ENCODE measurements at regions not wholly inside any gene's neighbourhood (a gene's known extent, or its start where the extent isn't known, plus 50 kb on each side); places are given as distances from the start of the nearest gene placed in this dataset.

DNA sequence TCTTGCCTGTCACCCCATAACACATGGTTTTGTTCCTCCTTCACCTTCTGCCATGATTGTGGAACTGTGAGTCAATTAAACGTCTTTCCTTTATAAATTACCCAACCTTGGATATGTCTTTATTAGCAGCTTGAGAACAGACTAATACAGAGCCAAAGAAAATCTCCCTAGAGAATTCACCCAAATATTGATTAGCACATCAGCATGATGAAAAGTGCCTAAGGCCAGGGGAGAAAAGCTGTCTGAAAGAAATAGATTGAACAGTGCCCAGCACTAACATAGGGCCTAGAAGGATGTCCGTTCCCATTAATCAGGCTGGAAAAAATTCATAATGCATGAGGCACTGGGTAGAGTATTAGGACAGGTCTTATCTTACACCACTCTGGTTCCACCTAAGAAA, 111.9 kb upstream of the CALN1 start:
- DNase-seq (ENCODE audit: low read depth in 2 of 2): no peak

DNA sequence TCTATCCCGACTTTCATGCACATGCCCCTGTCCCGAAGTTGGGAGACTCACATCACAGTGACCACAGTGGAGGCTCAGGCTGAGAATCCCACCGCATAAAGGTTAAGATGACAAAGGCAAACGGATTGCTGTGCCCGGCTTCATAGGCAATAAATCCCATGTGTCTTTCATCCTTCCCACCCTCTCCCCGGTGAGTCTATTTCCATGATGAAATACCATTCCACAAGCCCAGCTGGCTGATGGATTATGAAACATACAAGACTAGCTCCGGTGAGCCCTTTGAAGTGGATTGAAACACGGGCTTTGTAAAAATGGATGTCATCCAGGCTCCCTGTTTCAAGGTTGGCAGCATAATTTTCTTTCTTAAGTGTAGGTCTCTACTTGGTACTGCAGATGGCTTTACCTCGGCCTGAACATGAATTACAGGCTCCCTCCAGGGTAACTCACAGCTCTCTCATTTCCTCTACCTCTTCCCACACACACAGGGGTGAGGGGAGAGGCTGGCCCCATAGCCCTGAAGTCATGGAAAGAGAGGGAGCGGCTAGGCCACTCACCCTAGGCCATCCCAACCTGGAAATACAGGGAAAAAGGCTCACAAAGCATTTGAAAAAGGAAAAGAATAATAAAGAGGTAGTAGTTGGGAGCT, 92.0 kb upstream of the CALN1 start:
- DNase-seq (ENCODE audit: low read depth in 2 of 2): no peak

DNA sequence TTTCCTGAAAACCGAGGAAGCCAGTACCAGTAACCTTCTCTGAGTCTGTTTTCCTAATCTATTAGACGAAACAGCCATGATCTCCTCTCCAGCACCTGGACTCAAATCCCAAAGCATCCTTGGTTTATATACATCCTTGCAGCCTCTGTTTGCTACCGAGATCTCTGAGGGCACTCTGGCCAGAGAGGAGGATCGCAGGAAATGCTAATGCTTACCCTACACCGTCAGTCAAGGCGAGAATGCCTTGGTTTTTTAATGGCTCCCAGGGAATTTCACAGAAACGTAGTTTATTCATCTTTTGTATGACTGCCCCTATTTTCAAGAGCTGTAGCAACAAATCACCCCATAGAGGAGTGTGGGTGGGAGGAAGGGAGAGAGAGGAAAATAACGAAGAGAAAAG, 91.5 kb upstream of the CALN1 start:
- DNase-seq (ENCODE audit: low read depth in 2 of 2): no peak

DNA sequence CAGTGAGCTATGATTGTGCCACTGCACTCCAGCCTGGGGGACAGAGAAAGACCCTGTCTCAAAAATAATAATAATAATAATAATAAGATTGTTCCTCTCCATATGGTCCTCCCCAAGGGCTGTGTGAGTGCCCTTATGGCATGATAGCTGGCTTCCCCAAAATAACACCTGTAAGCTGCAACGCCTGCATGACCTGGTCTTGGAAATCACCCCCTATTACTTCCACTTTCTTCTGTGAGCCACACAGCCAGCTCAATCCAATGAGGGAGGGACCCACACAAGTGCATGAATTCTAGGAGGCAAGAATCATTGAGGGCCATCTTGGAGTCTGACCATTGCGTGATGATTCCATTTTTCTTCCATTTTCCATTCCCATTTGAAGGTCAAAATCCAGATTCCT, 82.7 kb upstream of the CALN1 start:
- DNase-seq (ENCODE audit: low read depth in 2 of 2): no peak

DNA sequence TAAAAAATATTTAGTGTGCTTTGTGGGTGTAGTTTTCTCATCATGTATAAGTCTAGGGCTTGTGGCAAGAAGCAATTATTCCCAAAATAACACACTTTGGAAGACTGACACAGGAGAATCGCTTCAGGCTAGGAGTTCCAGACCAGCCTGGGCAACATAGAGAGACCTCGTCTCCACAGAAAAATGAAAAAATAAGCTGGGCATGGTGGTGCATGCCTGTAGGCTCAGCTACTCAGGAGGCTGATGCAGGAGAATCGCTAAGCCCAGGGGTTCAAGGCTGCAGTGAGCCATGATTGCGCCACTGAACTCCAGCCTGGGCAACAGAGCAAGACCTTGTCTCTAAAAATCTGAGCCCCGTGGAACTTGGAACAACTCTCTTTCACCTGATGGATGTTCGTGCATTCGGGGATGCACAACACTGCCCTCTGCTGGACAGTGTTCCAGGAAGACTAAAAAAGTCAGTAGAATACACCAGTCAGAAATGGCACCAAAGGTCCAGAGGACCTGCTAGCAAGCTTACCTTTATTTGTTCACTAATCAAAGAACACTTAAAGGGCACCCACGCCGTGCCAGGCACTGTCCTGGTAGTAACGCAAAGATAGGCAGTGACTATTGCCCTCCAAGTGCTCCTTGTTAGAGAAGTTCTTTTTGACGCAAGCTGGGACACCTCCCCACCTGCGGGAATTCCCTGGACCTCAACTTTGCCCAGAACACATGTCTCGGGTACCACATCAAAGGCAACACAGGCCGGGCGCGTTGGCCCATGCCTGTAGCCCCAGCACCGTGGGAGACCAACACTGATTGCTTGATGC, 81.9 kb upstream of the CALN1 start:
- peak; percentile 52 to 70 for DNase-seq (ENCODE audit: low read depth in 2 of 2)

DNA sequence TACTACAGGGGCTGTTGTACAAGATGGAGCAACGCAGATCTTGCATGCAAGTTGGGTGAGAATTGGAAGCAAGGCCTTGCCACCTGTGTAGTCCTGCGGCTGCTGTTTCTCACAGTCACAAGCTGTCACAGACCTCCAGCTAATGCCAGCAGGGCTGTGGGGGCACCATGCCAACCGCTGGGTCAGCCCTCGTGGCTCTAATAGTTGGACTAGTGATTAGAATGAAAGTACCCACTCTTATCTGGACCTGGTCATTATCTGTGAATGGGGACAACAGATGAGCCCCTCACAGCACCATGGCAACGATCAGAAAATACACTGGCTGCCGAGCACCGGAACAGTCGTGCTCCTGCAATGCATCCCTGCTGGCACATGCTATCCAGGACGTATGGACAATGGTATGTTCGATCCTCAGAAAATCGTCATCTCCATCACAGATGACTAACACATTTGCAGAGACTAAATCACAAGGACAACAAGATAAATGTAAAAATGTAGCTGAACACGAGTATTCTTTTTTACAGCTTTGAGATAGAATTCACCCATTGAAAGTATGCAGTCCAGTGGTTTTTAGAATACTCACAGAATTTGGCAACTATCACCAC, 80.4 kb upstream of the CALN1 start:
- DNase-seq (ENCODE audit: low read depth in 2 of 2): no peak

DNA sequence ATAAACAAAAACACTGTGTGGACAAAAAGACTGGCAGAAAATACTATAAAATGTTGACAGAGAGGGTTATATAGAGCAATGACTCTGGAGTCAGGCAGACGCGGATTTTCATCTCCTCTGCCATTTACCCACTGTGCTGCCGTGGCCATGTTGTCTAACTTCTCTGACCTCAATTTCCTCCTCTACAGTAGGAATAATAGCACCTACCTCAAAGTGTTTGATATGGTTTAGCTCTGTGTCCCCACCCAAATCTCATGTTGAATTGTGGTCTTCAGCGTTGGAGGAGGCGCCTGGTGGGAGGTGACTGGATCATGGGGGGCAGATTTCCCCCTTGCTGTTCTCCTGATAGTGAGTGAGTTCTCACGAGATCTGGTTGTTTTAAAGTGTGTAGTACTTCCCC, 78.2 kb upstream of the CALN1 start:
- DNase-seq (ENCODE audit: low read depth in 2 of 2): no peak

DNA sequence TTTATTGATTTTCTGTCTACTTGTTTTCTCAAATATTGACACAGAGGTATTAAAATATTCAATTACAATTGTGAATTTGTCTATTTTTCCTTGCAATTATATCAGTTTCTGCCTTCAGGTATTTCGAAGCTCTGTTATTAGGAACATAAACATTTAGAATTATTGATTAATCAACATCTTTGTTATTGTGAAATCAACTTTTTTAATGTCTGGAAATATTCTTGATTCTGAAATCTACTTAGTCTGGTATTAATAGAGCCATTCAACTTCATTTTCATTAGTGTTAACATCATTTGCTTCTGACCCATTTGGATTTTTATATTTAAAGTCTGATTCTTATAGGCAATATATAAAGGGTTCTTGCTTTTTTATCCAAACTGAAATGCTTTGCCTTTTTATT, 69.8 kb upstream of the CALN1 start:
- DNase-seq (ENCODE audit: low read depth in 2 of 2): no peak

DNA sequence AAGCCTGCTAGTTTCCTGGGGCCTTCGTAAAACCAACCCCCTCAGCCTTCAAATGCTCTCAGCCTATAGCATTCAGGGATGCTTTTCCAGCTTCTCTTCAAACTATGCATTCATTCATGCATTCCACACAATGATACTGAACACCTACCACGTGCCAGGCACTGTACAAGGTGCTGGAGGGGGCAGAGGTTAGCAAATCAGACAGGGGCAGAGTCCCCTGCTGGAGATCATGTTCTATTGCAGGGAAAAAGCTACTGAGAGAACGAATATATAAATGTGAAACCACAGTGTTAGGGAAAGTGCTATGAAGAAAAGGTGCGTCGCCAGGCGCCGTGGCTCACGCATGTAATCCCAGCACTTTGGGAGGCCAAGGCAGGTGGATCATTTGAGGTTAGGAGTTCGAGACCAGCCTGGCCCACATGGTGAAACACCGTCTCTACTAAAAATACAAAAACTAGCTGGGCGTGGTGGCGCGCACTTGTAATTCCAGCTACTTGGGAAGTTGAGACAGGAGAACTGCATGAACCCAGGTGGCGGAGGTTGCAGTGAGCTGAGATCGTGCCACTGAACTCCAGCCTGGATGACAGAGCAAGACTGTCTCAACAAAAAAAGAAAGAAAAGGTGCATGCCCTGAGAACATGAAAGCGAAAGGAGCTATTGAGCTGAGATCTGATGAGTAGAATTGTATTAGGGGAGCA, 64.6 kb upstream of the CALN1 start:
- DNase-seq (ENCODE audit: low read depth in 2 of 2): no peak

DNA sequence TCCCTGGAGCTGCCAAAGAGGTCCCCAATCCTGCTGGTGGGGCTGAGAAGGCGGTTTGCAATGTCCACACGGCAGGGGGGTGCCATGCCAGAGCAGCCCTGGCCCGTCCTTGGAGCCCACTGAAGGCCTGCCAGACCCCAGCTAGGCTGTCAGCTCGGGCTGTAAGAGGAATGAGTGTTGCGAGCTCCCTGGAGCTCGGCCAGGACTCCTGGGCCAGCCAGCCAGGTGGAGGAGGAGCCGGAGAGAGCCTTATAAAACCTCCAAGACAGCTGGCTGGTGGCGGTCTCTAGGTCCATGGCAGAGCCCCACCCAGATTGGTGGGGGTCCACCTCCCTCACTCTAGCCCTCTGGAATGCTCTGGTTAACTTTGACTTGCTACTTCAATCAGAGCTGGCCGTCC, 55.1 kb upstream of the CALN1 start:
- DNase-seq (ENCODE audit: low read depth in 2 of 2): no peak

DNA sequence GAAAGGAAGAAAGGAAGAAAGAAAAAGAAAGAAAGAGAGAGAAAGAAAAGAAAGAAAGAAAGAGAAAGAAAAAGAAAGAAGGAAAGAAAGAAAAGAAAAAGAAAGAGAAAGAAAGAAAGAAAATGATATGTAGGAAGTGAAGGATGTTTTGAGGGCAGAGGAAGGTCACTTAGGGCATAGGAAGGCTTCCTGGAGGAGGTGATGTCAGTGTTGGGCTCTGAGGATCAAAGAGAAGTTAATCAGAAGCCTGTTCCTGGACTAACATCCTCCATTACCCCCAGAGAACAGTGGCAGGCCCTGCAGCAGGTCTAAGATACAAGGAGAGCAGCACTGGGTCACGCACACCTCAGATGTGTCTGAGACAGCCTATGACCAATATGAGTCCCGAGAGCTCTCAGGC, 54.7 kb upstream of the CALN1 start:
- DNase-seq (ENCODE audit: low read depth in 2 of 2): no peak

DNA sequence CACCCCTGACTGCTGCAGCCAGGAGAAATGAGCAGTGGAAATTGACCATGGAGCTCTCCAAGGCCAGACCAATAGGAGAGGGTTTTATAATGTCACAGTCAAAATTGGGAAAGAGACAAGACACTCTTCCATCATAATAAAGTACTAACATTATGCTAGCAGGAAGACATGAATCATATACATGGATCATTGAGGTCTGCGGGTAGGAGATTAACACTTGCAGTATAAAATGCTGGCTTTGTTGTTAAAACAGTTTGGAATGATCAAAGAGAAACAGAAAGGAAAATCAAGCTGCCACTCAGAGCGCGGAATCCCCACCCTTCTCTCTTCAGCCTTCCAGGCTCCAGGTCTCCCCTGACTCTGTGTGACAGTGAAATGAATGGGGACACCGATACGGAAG, 53.4 kb upstream of the CALN1 start:
- DNase-seq (ENCODE audit: low read depth in 2 of 2): no peak

DNA sequence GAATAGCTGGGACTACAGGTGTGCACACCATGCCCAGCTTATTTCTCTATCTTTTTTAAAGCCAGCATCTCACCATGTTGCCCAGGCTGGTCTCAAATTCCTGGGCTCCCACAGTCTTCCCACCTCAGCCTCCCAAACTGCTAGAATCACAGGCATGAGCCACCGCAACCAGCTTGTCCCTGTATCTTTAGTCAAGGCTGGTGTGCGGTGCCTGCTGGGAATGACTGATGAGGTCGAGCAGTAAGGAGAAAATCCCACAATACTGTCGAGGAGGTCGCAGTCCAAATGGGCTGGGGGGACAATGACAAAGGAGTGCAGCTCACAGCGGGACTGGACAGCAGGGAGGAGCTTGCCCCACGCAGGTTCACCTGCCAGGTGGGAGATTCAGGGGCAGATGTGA, 50.2 kb upstream of the CALN1 start:
- no peak for DNase-seq (ENCODE audit: low read depth in 2 of 2)

Measured in lung microvascular endothelial cell (primary cell).